ENCODE measurements at regions not wholly inside any gene's neighbourhood (a gene's known extent, or its start where the extent isn't known, plus 50 kb on each side); places are given as distances from the start of the nearest gene placed in this dataset.
"Not testable (repeated sequence)": the region's sequence is repeated elsewhere in the genome, so short reads cannot be mapped to it uniquely, and the experiment has no call there.

GRCh38 chr5:89320421-89321277 lies 437.7 kb upstream of the MEF2C start:
- Histone ChIP-seq H3K4me3 (ENCODE audit: low read length) (no peak overlapping the region), H3K9me2 (ENCODE audit: insufficient read depth, low read length) (no peaks in the 10 kb centered on the region), H3K4me2 (ENCODE audit: low read length) (no peak overlapping the region), H3K36me3 (ENCODE audit: insufficient read depth, low read length) (no peaks in the 10 kb centered on the region), H4K20me1 (ENCODE audit: insufficient read depth) (no peaks in the 10 kb centered on the region), H2AFZ (ENCODE audit: low read depth, low read length) (no peak overlapping the region), H3K79me2 (replicated peaks; ENCODE audit: insufficient read depth, low read length) (no peaks in the 10 kb centered on the region), H3K9ac (ENCODE audit: low read length) (no peak overlapping the region), H3K27me3 (ENCODE audit: insufficient read depth, low read depth, low read length) (no peaks in the 10 kb centered on the region), H3F3A (ENCODE audit: insufficient read depth, low read length, poor library complexity, severe bottlenecking) (no peaks in the 10 kb centered on the region), H3K27ac (ENCODE audit: low read length) (no peak overlapping the region), H3K9me3 (ENCODE audit: low read length) (no peaks in the 10 kb centered on the region)
- TF ChIP-seq SMC3 (conservative IDR thresholded peaks at IDR 0.05; ENCODE audit: poor library complexity) = no peak
- no peak for TF ChIP-seq EP300 (conservative IDR thresholded peaks at IDR 0.05; ENCODE audit: poor library complexity, severe bottlenecking)
- TF ChIP-seq POLR2AphosphoS5 (IDR thresholded peaks at IDR 0.05) = no peak
- no peak for TF ChIP-seq RAD21 (conservative IDR thresholded peaks at IDR 0.05)
- no peak for TF ChIP-seq EZH2 (IDR thresholded peaks at IDR 0.05; ENCODE audit: borderline replicate concordance, insufficient read depth, low read length, poor library complexity, severe bottlenecking)

- H2AFZ ChIP-seq (ENCODE audit: low read depth, low read length); H3K9ac ChIP-seq (ENCODE audit: low read length); H3K9me3 ChIP-seq (ENCODE audit: low read length); H4K20me1 ChIP-seq (ENCODE audit: insufficient read depth); H3K9me2 ChIP-seq (ENCODE audit: insufficient read depth, low read length); H3K27ac ChIP-seq (ENCODE audit: low read length); H3K79me2 ChIP-seq (replicated peaks; ENCODE audit: insufficient read depth, low read length); H3K4me2 ChIP-seq (ENCODE audit: low read length); H3K27me3 ChIP-seq (ENCODE audit: insufficient read depth, low read depth, low read length); H3K4me3 ChIP-seq (ENCODE audit: low read length); H3F3A ChIP-seq (ENCODE audit: insufficient read depth, low read length, poor library complexity, severe bottlenecking); H3K36me3 ChIP-seq (ENCODE audit: insufficient read depth, low read length): not testable (repeated sequence)
Observed at GRCh38 chr5:89317838-89318237, 434.9 kb upstream of the MEF2C start.

GRCh38 chr5:89315286-89316100 lies 432.5 kb upstream of the MEF2C start:
- TF ChIP-seq SMC3 (conservative IDR thresholded peaks at IDR 0.05; ENCODE audit: poor library complexity) (no peak), CTCF (IDR thresholded peaks at IDR 0.05; ENCODE audit: poor library complexity, severe bottlenecking) (no peak), REST (IDR thresholded peaks at IDR 0.05; ENCODE audit: borderline replicate concordance) (no peak), TAF1 (IDR thresholded peaks at IDR 0.05; ENCODE audit: low read depth) (no peak), MXI1 (conservative IDR thresholded peaks at IDR 0.05; ENCODE audit: poor library complexity, severe bottlenecking) (no peak), EZH2 (IDR thresholded peaks at IDR 0.05; ENCODE audit: borderline replicate concordance, insufficient read depth, low read length, poor library complexity, severe bottlenecking) (no peak), RAD21 (conservative IDR thresholded peaks at IDR 0.05) (no peak), POLR2AphosphoS5 (IDR thresholded peaks at IDR 0.05) (no peak), EP300 (conservative IDR thresholded peaks at IDR 0.05; ENCODE audit: poor library complexity, severe bottlenecking) (no peak)
- Histone ChIP-seq H3K9me2 (ENCODE audit: insufficient read depth, low read length) (no peaks in the 10 kb centered on the region), H2AFZ (ENCODE audit: low read depth, low read length) (no peak overlapping the region), H3F3A (ENCODE audit: insufficient read depth, low read length, poor library complexity, severe bottlenecking) (no peaks in the 10 kb centered on the region), H3K4me3 (ENCODE audit: low read length) (no peak overlapping the region), H3K36me3 (ENCODE audit: insufficient read depth, low read length) (no peaks in the 10 kb centered on the region), H3K9me3 (ENCODE audit: low read length) (no peaks in the 10 kb centered on the region), H3K4me2 (ENCODE audit: low read length) (no peak overlapping the region), H3K79me2 (replicated peaks; ENCODE audit: insufficient read depth, low read length) (no peaks in the 10 kb centered on the region), H4K20me1 (ENCODE audit: insufficient read depth) (no peaks in the 10 kb centered on the region), H3K27ac (ENCODE audit: low read length) (no peak overlapping the region), H3K9ac (ENCODE audit: low read length) (no peak overlapping the region), H3K27me3 (ENCODE audit: insufficient read depth, low read depth, low read length) (no peaks in the 10 kb centered on the region)

Measured in neural cell (in vitro differentiated cells).